ENCODE measurements at regions not wholly inside any gene's neighbourhood (a gene's known extent, or its start where the extent isn't known, plus 50 kb on each side); places are given as distances from the start of the nearest gene placed in this dataset.

- no peak for TF ChIP-seq CTCF (conservative IDR thresholded peaks at IDR 0.05; ENCODE audit: low read depth, low read length)
- no peak for TF ChIP-seq EZH2 (IDR thresholded peaks at IDR 0.05; ENCODE audit: borderline replicate concordance, low read depth, low read length, poor library complexity, severe bottlenecking)
- no peak overlapping the region for H3K27ac ChIP-seq (ENCODE audit: low read depth, low read length, poor library complexity, severe bottlenecking)
- no peaks in the 10 kb centered on the region for H3K27me3 ChIP-seq (replicated peaks; ENCODE audit: insufficient read depth, low read depth, low read length, poor library complexity)
- H3K36me3 ChIP-seq (ENCODE audit: insufficient read depth, low read length, poor library complexity, severe bottlenecking) = no peaks in the 10 kb centered on the region
- H3K9me3 ChIP-seq (ENCODE audit: low read depth, low read length, poor library complexity, severe bottlenecking) = no peaks in the 10 kb centered on the region
- intact Hi-C loops (cut with micrococcal nuclease; ENCODE audit: unreplicated experiment) = no loop called here
- no TSS peak for BruUV-seq (replicated peaks)
- H3K4me3 ChIP-seq (ENCODE audit: low read depth, low read length, poor library complexity, severe bottlenecking) = no peak overlapping the region
- ChIA-PET CTCF (no interaction called here), POLR2A (ENCODE audit: low non-redundant PET) (no interaction called here)
- H3K4me1 ChIP-seq (ENCODE audit: insufficient read depth, low read length, poor library complexity, severe bottlenecking) = no peaks in the 10 kb centered on the region
- no peak for DNase-seq (ENCODE audit: low spot score)
Observed at GRCh38 chr1:192941722-192942411, 117.3 kb downstream of the UCHL5 start.

- H3K9me3 ChIP-seq (ENCODE audit: low read depth, low read length, poor library complexity, severe bottlenecking) = no peaks in the 10 kb centered on the region
- BruUV-seq (replicated peaks) = no TSS peak
- no peak for DNase-seq (ENCODE audit: low spot score)
- TF ChIP-seq CTCF (conservative IDR thresholded peaks at IDR 0.05; ENCODE audit: low read depth, low read length) (no peak), EZH2 (IDR thresholded peaks at IDR 0.05; ENCODE audit: borderline replicate concordance, low read depth, low read length, poor library complexity, severe bottlenecking) (no peak)
- H3K4me3 ChIP-seq (ENCODE audit: low read depth, low read length, poor library complexity, severe bottlenecking) = no peak overlapping the region
- no peaks in the 10 kb centered on the region for H3K27me3 ChIP-seq (replicated peaks; ENCODE audit: insufficient read depth, low read depth, low read length, poor library complexity)
- POLR2A ChIA-PET (ENCODE audit: low non-redundant PET) = no interaction called here
- H3K27ac ChIP-seq (ENCODE audit: low read depth, low read length, poor library complexity, severe bottlenecking) = no peak overlapping the region
- no peaks in the 10 kb centered on the region for H3K4me1 ChIP-seq (ENCODE audit: insufficient read depth, low read length, poor library complexity, severe bottlenecking)
- H3K36me3 ChIP-seq (ENCODE audit: insufficient read depth, low read length, poor library complexity, severe bottlenecking) = no peaks in the 10 kb centered on the region
- intact Hi-C loops (cut with micrococcal nuclease; ENCODE audit: unreplicated experiment) = no loop called here
- CTCF ChIA-PET = interaction anchor here (0.6 kb wide), 1 partner anchor 9 kb away, joined by 3 read pairs; no protein-coding TSS in a partner anchor
Observed at GRCh38 chr1:192943108-192943507, 116.1 kb downstream of the UCHL5 start.

- POLR2A ChIA-PET (ENCODE audit: low non-redundant PET) = no interaction called here
- Histone ChIP-seq H3K27me3 (replicated peaks; ENCODE audit: insufficient read depth, low read depth, low read length, poor library complexity) (no peaks in the 10 kb centered on the region), H3K4me1 (ENCODE audit: insufficient read depth, low read length, poor library complexity, severe bottlenecking) (no peaks in the 10 kb centered on the region), H3K9me3 (ENCODE audit: low read depth, low read length, poor library complexity, severe bottlenecking) (no peaks in the 10 kb centered on the region), H3K27ac (ENCODE audit: low read depth, low read length, poor library complexity, severe bottlenecking) (no peak overlapping the region), H3K36me3 (ENCODE audit: insufficient read depth, low read length, poor library complexity, severe bottlenecking) (no peaks in the 10 kb centered on the region), H3K4me3 (ENCODE audit: low read depth, low read length, poor library complexity, severe bottlenecking) (no peak overlapping the region)
- intact Hi-C loops (cut with micrococcal nuclease; ENCODE audit: unreplicated experiment) = no loop called here
- TF ChIP-seq EZH2 (IDR thresholded peaks at IDR 0.05; ENCODE audit: borderline replicate concordance, low read depth, low read length, poor library complexity, severe bottlenecking) (no peak), CTCF (conservative IDR thresholded peaks at IDR 0.05; ENCODE audit: low read depth, low read length) (no peak)
- CTCF ChIA-PET = interaction anchor here (0.6 kb wide), 1 partner anchor 9 kb away, joined by 3 read pairs; no protein-coding TSS in a partner anchor
- no peak for DNase-seq (ENCODE audit: low spot score)
- no TSS peak for BruUV-seq (replicated peaks)
Observed at GRCh38 chr1:192943522-192943921, 115.6 kb downstream of the UCHL5 start.
